ENCODE measurements at regions not wholly inside any gene's neighbourhood (a gene's known extent, or its start where the extent isn't known, plus 50 kb on each side); places are given as distances from the start of the nearest gene placed in this dataset.
A peak's percentile ranks its signal among the peaks of the same experiment; 100 is the strongest.

- DNase-seq (ENCODE audit: low read depth): peak; percentile 30
- TF ChIP-seq CTCF (conservative IDR thresholded peaks at IDR 0.05; ENCODE audit: low read depth, low read length): no peak
- no peak overlapping the region for H3K4me3 ChIP-seq (ENCODE audit: low read length)
Measured at GRCh38 chr14:99338313-99338712, 66.3 kb upstream of the BCL11B start.

DNA sequence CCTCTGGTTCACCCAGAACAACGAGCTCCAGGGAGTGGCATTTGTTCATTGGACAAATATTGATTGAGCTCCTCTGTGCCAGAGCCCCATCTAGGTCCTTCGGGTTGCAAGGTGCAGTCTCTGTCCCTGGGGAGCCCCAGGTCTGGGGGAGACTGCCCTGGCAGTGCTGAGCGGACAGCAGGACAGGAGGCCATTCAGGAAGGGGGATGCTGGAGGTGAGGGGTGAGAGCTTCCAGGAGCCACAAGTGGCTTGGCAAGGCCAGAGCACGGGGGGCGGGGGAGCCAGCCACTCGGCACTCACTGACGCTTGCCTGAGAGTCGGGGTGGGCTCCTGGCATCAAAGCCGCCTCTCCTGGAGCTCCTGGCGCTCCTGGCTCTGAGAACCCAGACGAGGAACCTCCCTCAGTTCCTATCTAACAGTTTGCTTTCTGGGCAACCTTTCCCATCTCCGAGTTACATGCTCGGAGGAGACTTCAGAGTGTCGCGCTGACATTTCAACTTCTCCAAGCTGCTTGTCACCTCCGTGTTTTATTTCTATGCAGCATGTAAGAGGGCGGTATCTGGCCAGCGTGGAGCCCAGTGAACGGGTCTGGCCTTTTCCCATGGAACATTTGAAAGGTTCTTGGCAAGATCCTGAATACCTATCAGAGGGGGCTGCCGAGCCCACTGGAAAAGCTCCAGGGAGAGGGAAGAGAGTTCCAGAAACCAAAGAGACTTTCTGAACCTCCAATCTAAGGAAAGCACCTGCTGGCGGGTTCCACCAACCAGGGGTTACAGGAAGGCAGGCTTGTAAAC is 62.0 kb upstream of the BCL11B start:
- no peak for TF ChIP-seq CTCF (conservative IDR thresholded peaks at IDR 0.05; ENCODE audit: low read depth, low read length)
- DNase-seq (ENCODE audit: low read depth): no peak
- H3K4me3 ChIP-seq (ENCODE audit: low read length): no peak overlapping the region

- H3K4me3 ChIP-seq (ENCODE audit: low read length): no peak overlapping the region
- no peak for DNase-seq (ENCODE audit: low read depth)
- no peak for TF ChIP-seq CTCF (conservative IDR thresholded peaks at IDR 0.05; ENCODE audit: low read depth, low read length)
Measured at GRCh38 chr14:99333214-99333613, 61.2 kb upstream of the BCL11B start.

DNA sequence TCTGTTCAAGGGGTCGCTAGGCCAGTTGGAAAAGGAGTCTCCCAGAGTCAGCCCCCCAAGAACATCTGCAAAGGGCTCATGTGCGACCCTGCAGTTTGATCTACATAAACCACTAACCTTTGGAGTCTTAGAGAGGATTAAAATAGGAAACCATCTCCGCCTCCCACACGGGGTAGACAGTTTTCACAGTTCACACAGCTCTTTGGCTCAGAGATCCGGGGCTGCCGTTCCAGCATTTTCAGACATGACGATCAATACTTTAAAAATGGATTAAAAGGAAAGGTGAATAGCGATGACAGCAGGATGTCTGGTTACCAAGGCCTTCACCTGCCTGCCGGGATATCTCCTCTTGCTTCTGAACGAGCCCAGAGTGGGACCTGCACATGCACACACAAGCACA is 59.8 kb upstream of the BCL11B start:
- TF ChIP-seq CTCF (conservative IDR thresholded peaks at IDR 0.05; ENCODE audit: low read depth, low read length): no peak
- H3K4me3 ChIP-seq (ENCODE audit: low read length): no peak overlapping the region
- DNase-seq (ENCODE audit: low read depth): no peak

GRCh38 chr14:99330316-99331240 is 58.6 kb upstream of the BCL11B start:
- H3K4me3 ChIP-seq (ENCODE audit: low read length): no peak overlapping the region
- no peak for DNase-seq (ENCODE audit: low read depth)
- no peak for TF ChIP-seq CTCF (conservative IDR thresholded peaks at IDR 0.05; ENCODE audit: low read depth, low read length)

DNA sequence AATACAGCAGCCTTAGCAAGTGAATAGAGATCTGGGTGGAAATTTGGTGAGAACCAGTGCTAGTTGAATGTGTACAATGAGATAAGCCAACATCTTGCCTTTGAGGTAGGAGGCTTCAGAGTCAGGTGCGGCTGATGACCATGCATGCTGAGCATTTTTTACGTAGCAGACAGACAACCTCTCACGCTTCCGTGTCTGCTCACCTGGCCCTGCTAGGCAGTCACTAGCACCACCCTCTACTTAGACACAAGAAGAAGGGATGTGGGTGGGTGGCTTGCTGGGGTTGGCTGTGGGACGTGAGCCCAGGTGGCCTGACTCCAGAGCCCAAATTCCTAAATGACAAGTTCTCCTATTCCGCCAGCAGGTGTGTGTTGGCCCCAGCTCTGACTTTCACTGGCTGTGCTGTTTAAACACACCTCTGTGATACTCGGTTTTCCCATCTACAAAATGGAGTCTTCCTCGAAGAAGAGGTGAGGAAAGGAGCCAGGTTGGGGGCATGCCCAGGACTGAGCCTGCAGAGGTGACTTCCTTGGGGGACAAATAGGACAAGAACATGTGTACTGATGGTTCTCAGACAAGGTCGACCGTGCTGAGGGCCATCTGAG is 57.8 kb upstream of the BCL11B start:
- no peak for TF ChIP-seq CTCF (conservative IDR thresholded peaks at IDR 0.05; ENCODE audit: low read depth, low read length)
- no peak for DNase-seq (ENCODE audit: low read depth)
- no peak overlapping the region for H3K4me3 ChIP-seq (ENCODE audit: low read length)

Data from retinal pigment epithelial cell (primary cell).